IPS DF 4.7 (cell line): ENCODE measurements at regions not wholly inside any gene's neighbourhood (a gene's known extent, or its start where the extent isn't known, plus 50 kb on each side); places are given as distances from the start of the nearest gene placed in this dataset.

Source experiments
- DNase-seq: peaks from one replicate; pipeline ENCODE4 v3.0.0-alpha.2; 2013; ENCODE audit warnings: low spot score; ENCODE audit errors: extremely low read depth

DNA sequence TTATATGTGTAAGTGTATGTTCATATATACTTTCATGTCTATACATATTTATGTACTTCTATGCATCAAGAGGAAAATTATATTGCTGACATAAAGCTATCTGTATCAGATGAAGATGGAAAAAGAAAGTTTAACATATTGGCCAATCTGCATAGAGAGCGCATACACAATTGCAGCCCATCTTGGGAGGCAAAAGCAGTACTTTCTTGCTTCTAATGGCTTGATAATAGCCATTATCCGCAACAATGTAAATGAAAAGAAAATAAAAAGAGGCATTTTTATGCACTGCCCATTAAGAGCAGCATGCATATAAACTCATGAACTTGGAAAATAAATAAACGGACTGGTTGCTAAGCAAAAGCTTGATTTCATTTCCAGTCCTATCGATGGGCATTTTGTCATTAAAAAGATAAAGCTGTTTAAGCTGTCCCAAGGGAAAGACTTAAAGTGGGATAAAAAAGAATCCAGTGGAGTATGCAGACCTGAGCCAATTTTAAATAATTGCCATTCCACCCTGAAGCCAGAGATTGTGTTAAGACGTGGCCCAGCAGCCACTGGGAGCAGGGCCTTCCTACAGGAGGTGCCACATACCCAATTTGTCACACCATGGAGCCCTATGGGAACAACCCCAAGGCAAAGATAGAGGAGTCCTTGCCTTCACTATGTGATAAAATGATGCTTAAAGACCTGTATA lies 183.6 kb upstream of the CDH11 start:
- DNase-seq = no peak

DNA sequence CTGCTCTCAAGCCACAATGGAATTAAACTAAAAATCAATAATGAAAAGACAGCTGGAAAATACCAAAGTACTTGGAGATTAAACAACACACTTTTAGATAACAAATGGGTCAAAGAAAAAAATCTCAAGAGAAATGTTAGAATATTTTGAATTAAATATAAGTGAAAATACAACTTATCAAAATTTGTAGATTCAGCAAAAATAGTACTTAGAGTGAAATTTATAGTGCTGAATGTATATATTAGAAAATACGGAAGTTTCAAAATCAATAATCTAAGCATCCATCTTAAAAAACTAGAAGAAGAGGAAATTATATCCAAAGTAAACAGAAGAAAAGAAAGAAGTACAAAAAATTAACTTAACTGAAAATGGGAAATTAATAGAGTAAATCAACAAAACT lies 179.2 kb upstream of the CDH11 start:
- no peak for DNase-seq

DNA sequence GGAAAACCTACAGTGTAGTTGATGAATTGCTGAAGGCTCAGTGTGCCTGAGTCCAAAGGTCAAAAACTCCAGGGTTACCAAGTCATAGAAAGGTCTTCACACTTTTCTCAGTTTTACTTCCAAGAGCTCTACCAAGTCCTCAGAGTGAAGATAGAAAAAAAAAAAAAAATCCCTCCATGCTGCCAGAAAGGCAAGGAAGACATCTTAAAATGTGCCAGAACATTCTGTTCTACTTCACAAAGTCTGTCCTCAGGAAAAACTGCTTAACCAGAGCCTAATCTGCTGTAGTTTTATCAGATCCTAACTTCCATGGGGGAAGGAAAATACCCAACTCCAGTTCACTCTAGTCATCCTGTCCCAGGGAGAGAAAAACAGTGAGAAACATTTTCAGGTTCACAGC lies 175.6 kb upstream of the CDH11 start:
- DNase-seq = no peak

DNA sequence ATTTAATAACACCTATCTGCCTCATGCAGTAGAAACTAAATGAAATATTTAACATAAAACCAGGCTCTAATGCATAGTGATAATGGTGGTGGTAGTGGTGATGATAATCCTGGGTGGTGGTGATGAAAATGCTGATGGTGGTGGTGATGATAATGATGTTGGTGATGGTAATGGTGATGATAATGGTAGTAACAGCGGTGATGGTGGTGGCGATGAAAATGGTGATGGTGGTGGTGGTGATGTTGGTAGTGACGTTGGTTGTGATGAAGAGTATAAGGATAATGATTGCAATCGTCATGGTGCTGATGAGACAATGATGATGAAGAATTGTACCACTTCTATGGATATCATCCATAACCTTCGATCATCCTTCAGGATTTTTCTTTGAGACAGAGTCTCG lies 173.7 kb upstream of the CDH11 start:
- DNase-seq = no peak

DNA sequence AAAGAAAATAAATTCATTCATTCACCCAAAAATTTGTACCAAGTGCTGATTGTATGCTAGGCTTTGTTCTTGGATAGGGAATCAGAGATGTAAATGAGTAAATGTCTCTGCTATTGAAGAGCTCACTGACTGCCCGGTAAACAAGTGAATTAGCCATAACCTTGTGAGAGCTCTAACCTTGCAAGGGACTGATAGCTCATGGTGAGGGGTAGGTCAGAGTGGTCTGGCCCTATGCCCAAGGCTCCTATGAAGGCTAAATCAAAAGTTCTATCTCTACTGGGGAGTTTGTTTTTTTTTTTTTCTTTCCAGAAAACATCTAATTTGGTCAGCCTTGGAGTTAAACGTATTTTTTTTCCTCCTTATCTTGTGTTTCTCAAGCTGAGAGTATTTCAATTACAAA lies 172.8 kb upstream of the CDH11 start:
- DNase-seq = no peak

DNA sequence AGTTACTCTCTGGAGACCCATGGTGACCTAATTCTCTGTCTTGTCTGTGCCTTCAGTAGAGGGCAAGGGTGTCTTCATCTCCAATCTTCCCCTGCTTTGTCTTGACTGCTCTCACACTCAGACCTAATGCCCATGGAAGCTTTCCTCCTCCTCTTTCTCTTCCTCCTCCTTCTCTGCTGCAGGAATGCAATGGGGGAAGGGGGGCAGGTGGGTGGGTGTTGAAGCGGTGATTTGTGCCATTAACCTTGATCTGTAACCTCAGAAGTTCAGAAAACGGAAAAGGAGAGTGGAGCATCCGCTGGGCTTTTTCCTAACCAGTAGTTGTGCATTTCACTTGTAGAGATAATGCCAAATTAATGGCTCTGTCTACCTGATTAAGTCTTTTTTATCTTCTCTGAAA lies 172.3 kb upstream of the CDH11 start:
- no peak for DNase-seq

DNA sequence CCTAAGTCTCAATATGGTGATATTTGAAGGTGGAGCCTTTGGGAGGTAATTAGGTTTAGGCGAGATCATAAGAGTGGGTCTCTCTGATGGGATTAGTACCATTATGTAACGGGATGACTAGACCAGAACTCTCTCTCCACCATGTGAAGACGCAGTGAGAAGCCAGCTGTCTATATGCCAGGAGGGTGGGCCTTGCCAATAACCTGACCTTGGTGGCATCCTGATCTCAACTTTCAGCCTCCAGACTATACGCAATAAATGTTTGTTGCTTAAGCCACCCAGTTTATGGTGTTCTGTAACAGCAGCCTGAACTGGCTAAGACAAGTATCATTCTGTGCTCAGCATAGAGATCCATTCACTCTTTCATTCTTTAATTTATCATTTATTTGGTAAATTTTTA lies 167.2 kb upstream of the CDH11 start:
- no peak for DNase-seq

DNA sequence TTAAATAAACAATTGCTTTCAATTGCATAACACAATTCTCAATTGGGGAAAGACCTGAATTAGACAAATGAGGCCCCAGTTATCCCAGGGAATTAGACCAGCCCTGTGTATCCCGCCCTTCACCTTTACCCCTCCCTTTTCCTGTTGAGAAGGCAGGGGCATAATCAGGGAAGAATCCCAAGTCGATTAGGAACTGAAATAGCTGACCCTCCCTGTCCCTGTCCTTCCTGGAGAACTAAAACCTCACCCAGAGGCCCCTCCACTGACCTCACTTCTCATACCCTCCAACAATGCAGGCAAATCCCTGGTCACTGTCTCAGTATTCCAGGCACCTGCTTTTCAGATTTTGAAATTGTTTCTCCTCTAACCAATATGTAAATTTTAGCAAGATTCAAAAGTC lies 165.4 kb upstream of the CDH11 start:
- DNase-seq = no peak

DNA sequence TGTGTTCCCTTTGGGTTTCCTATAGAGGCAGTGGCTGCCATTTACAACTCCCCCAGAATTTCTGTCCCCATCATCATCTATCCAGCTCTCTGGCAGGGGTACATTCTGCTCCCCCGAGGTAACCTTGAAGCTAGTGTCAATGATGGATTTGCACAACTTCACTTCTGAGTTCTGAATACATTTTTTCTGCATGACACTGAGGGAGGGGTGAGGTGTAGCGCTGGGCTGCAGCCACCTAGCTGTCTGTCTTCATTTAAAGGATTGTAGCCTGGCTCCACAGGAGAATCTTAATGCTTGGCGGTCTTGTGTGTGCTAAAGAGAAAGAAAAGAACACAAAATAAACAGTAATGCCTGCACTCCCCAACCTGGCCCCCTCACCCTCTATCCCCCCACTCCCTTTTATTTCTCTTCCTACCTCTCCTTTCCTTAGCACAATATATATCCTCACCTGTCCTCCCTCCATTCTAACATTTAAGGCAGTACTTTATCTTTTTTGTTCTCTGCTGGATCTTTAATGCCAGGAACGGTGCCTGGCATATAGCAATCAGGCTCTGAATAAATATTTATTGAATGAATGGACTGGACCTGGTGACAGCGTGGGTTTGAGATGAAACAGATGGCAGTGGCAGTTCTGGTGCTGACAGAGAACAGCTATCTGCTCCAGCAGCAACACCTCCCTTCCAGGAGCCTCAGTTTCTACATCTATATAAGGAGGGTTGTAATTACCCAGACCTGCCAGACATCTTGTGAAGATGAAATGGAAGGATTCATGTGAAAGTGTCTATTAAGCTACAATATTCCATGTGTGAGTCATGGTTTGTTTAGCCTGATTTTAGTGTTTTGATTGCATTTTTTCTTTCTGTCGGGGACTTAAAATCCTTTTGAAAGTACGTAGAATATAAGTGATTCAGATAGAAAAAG lies 163.5 kb upstream of the CDH11 start:
- DNase-seq = no peak

DNA sequence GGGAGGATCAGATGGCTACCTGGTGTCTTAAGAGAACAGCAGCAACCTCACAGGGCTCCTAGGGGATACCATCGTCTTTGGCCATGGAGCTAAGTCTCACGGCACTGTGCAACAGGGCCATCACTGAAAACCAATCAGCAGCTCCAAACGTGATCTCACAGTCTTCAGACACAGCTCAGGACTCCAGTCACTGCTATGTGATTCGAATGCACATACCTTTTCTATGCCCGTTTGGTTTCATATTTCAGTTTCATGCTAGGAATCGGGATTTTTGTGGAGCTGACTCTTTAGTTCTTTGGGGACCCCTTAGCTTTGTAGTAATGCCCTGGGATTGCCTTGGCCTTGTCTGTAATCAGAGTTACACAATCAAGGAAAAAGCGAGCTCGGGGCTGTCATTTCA lies 162.8 kb upstream of the CDH11 start:
- no peak for DNase-seq

DNA sequence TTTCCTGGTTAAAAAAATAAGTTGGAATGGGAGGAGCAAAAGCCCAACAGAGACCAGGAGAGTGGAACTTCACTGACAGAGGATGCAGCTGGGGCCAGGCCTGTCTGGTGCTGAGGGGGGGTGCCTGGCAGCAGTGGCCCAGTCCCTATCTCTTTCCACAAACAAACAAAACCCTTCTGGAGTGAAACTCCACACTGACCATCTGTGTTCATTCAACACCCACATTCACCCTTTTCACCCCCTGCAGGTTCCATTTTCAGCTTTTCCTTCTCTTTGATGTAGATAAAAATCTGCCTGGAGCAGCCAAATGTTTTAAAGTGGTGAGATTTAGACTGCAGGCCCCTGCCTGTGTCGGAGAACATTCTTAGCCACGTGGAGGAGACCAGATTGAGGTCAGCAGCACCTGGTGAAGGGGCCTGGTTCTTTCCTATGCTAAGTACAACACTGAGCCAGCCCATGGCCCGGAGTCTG lies 161.4 kb upstream of the CDH11 start:
- DNase-seq = no peak

DNA sequence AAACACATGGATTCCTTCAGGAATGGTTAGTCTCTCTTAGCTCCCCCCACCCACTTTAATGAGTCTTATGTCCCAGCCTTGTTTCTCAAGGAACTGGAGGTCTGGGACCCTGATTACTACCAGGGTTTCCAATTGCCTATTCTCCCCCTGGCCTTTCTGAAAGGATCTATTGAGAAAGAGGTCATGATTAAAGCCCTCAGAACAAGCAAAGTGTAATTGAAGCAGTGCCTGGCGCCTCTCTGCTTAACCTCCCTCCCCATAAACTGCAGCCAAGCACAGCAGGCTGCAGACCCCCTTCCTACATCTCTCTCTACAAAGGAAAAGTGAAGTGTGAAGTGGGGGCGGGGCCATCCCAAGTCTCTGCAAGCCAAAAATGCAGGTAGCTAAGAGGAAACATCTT lies 159.7 kb upstream of the CDH11 start:
- no peak for DNase-seq

DNA sequence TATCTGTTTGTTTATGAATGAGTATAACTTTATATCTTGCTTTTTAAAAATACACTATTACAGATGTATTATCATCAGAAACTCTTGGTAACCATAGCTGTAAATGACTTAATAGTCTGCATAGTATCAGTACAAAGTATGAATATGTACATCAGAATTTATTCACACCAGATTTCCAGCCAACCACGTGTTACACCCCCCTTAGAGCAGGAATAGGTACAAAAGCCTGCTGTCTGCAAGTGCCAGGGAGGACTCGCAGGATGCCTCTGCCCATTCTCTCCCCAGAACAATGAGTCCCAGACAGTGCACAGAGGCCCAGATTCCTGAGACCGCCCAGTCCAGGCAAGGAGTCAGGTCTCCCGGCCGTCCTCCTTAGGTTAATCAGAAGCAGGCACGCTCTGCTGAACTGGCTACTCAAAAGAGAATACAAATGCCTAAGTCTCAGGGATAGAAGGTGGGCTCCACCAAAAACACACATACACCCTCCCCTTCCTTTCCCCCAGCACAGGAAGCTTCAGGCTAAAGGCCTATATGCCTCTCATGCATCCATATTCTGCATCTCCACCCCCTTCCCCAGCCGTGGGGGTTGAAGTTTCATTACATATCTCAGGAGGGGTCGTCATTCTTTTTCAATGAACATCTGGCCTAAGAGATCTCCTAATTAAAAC lies 159.1 kb upstream of the CDH11 start:
- no peak for DNase-seq

DNA sequence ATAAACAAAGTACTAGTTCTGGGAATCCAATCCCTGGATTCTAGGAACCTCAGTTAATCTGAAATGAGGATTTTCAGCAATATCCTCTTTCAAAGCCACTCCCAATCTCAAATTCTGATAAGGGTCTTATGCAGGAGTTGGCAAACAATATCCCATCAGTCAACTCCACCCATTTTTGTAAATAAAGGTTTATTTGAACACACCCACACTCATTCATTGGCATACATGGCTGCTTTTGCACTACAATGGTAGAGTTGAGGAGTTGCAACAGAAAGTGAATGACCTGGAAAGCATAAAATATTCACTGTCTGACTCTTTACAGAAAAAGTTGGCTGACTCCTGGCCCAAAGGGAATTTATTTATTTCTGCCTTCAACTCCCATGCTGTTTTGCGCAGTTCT lies 157.7 kb upstream of the CDH11 start:
- DNase-seq = no peak

DNA sequence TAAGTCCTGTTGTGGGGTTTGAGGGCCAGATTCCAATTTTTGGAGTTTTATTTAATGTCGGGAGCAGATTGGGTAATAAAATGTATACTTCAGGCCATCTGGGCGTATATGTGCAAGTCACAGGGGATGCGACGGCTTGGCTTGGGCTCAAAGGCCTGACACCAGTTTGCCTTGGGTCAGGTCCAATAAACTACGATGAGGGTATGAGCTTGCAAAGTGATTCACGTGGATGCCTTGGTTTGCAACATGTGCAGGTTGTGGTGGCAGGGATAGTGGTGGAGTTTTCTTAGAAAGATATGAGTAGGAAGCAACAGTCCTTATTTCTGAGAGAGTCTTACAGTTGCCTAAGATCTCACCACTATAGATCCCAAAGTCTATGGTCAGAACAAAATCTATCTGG lies 157.0 kb upstream of the CDH11 start:
- DNase-seq = no peak

DNA sequence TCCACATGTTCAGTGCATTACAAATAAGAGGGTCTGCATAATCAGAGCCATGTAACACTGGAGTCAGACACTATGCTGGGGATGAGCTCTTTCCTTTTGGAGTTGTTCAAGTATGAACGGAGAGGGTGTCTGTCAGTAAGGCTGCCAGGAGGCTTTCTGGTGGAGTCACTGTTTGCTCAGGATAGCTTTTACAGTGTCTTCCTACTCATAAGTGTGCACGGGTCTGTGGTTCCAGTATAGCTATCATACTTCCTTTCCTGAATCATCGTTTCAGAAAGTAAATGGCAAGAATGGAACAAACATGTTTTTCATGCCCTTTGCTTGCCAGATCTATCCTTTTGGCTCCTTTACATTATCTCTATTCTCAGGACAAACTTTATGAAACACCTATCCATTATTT lies 152.7 kb upstream of the CDH11 start:
- DNase-seq = no peak

DNA sequence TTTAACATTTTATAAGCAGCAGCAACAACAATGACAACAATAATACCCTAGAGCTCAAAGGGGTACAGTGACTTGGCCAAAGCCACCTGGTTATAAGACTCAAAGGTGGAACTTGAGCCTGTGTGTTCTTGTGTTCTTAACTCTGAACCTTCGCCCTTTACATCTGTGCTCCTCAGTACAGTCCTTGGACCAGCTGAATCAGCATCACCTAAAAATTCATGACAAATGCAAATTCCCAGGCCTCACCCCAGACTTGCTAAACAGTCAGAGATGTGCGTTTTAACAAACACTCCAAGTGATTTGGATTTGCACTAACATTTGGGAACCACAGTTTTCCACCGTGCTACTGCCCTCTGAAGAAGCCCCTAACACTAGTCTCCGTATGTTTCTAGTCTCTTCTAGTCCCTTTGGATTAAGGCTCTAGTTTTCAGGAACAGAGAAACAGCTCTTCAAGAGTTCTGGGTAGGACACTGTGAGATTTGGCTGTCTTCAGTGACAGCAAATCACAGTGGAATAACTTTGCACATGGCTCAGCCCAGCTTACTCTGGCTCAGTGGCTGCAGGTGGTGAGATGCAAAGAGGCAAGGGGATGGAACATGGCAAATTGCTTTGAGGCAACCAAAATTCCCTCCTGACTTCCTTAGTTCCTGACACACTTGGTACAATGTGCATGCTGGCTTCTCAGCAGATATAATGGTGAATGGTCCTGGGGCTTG lies 151.0 kb upstream of the CDH11 start:
- DNase-seq = no peak

DNA sequence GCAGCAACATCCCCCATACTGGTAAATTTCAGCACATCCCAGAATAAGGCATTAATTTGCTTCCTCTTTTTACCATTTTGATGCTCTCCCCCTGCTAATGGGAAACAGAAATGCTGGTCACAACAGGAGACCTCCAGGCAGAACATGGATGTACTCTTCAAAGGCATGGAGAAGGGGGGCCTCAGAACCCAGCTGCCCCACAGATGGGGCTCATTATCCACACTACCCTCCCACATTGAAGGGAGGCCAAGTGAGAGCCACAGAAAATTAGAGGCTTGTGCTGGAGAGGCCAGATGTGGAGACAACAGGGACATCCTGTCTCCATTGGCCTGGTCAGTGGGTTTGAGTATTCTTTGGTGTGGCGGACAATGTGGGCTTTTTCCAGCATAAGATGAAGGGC lies 150.1 kb upstream of the CDH11 start:
- no peak for DNase-seq

DNA sequence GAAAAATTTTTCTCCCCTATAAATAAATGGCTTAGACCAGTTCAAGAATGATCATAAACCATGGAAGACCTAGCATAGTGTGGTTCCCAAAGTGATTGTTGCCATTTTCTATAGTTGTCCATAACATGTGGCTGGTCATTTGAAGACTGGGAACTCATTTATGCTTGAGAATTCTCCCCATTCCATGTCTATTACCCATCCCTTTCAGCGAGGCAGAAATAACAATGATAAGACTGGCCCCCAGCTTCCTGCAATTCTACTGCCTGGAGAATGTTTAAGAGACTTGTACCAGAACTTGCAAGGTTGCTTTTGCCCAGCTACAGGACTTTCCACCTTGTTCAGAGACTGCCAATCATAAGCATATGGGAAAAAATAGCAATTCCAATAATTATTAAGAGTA lies 146.5 kb upstream of the CDH11 start:
- no peak for DNase-seq

DNA sequence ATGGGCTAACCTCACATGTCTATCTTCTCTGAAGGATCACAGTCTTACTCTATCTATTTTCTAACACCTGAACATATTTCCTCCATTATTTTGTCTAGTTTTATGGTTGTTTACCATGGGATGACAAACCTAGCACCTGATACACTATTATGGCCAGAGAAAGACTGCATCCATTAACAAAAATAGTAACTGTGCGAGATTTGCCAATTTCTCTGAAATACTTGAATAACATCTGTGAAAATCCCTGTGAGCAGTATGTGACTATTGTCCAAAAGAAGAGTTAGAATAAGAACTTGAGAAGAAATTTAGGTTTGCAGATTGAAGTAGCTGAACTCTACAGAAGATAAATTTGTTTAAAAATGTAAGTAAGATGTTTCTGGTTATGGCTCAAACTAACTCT lies 142.0 kb upstream of the CDH11 start:
- DNase-seq = no peak

DNA sequence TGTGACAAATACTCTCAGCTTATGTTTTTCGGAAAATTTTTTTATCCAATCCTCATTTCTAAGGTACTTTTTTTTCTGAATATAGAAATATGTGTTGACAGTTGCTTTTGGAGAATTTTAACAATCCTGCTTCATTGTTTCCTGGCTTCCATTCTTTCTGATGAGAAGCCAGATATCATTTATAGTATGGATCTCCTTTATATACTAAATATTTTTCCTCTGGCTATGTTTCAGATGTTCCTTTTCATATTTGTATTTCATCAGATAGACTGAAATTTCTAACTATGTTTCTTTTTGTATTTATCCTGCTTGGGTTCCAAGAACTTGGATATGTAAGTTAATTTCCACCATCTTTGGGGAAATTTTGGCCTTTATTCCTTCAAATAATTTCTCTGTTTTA lies 138.9 kb upstream of the CDH11 start:
- DNase-seq = no peak

DNA sequence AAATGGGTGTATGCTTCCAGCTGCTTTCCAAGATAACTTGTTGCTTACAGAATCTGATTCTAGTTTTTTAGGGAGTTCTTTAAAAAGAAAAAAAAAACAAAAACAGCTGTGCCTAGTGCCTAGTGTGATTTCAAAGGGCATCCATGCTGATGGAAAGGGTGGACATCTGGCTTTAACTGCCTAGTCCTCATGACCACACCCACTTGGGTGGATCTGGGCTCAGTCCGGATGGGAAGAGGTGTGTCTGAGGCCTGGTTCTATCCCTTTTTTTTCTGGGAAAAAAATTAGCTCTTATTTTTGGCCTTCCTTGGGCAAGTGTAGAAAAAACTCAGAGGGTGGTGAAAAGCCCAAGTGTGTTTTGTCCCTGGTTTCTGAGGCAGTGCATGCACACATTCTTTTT lies 132.3 kb upstream of the CDH11 start:
- DNase-seq = no peak
